ENCODE measurements at regions not wholly inside any gene's neighbourhood (a gene's known extent, or its start where the extent isn't known, plus 50 kb on each side); places are given as distances from the start of the nearest gene placed in this dataset.

GRCh38 chr5:155595791-155596190, 582.2 kb downstream of the KIF4B start:
- TF ChIP-seq CTCF (IDR thresholded peaks at IDR 0.05): no peak
- no peak for TF ChIP-seq POLR2A (IDR thresholded peaks at IDR 0.05)
